Peyer's patch (tissue), 4 donors: ENCODE measurements at regions not wholly inside any gene's neighbourhood (a gene's known extent, or its start where the extent isn't known, plus 50 kb on each side); places are given as distances from the start of the nearest gene placed in this dataset.

Experiments used
- CTCF ChIP-seq, 6 experiments: fragments of 450-650 bp in 4 of 6; fragments of 200-600 bp in 2 of 6; sonication (generic) in 1 of 6; IDR thresholded peaks; one replicate each; pipeline ENCODE4 v1.5.1; 2017 to 2019; ENCODE audit warnings: antibody characterized with exemption in 6 of 6, mild to moderate bottlenecking in 3 of 6, moderate library complexity in 1 of 6
- POLR2A ChIP-seq, 2 donors: fragments of 450-650 bp; IDR thresholded peaks; one replicate each; pipeline ENCODE4 v1.5.1; 2017; ENCODE audit warnings: antibody characterized with exemption in 2 of 2, mild to moderate bottlenecking in 2 of 2, moderate library complexity in 2 of 2

- TF ChIP-seq POLR2A (IDR thresholded peaks at IDR 0.05): no peak
- no peak for TF ChIP-seq CTCF (IDR thresholded peaks at IDR 0.05)
These were observed 104.2 kb downstream of the MTNR1B start for GRCh38 chr11:93073508-93074280.
